ENCODE measurements at regions not wholly inside any gene's neighbourhood (a gene's known extent, or its start where the extent isn't known, plus 50 kb on each side); places are given as distances from the start of the nearest gene placed in this dataset.

DNA sequence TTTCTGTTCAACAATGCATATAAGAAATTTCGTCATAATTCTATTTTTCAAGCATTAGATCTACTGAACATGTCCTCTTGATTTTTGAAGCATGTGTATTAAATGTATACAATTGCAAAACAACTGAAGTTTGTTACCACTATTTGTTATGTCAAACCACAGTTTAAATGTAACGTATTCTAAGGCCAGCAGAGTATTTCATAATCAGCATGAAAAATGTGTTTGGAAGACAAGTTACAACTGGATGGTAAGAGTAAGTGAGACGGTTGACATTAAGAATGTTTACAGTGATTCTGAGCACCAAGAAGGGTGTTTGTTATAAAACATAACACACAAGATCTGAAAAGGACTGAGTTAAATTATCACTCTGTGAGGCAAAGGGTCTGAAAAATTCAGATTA lies 738.4 kb downstream of the PLOD2 start:
- TF ChIP-seq, protein P1, sequence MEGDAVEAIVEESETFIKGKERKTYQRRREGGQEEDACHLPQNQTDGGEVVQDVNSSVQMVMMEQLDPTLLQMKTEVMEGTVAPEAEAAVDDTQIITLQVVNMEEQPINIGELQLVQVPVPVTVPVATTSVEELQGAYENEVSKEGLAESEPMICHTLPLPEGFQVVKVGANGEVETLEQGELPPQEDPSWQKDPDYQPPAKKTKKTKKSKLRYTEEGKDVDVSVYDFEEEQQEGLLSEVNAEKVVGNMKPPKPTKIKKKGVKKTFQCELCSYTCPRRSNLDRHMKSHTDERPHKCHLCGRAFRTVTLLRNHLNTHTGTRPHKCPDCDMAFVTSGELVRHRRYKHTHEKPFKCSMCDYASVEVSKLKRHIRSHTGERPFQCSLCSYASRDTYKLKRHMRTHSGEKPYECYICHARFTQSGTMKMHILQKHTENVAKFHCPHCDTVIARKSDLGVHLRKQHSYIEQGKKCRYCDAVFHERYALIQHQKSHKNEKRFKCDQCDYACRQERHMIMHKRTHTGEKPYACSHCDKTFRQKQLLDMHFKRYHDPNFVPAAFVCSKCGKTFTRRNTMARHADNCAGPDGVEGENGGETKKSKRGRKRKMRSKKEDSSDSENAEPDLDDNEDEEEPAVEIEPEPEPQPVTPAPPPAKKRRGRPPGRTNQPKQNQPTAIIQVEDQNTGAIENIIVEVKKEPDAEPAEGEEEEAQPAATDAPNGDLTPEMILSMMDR (IDR thresholded peaks at IDR 0.05) = no peak
- no peak for TF ChIP-seq POLR2A (IDR thresholded peaks at IDR 0.05)
